ENCODE measurements at regions not wholly inside any gene's neighbourhood (a gene's known extent, or its start where the extent isn't known, plus 50 kb on each side); places are given as distances from the start of the nearest gene placed in this dataset.

DNA sequence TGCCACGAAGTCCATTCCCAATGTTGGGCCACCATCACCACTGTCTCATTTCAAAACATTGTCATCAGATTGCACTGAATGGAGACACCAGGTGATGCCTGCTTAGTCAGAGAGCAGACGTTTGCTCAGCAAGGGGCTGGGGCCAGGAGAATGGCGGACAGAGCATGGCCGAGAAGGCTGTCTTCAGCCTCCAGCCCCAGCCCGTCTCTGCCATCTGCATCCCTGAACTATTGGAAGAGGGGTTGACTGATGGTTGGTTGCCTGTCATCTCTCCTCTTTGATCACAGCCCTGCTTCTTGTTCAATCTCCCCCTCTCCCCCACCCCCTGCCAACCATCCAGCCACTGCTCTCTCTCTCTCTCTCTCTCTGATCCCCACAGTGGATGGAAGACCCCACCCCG lies 140.9 kb downstream of the SHOX start:
- H4K8ac ChIP-seq (ENCODE audit: low read depth in 2 of 2, low read length in 2 of 2) = no peak overlapping the region
- H2AK5ac ChIP-seq (ENCODE audit: low read depth, low read length) = no peak overlapping the region
- intact Hi-C loops (cut with micrococcal nuclease) (no loop called here), in situ Hi-C loops (cut with MboI; ENCODE audit: low sequenced_read_pairs) (no loop called here), dilution Hi-C loops (cut with HindIII; ENCODE audit: low sequenced_read_pairs, unreplicated experiment) (no loop called here)
- no peak overlapping the region for H4K91ac ChIP-seq (ENCODE audit: insufficient read depth, low read depth, low read length)
- no peak overlapping the region for H3K4me3 ChIP-seq (ENCODE audit: insufficient read depth, low read depth, low read length)
- no peak for TF ChIP-seq CTCF (conservative IDR thresholded peaks at IDR 0.05; ENCODE audit: low read depth, low read length)
- no peak for TF ChIP-seq USF2 (IDR thresholded peaks at IDR 0.05; ENCODE audit: low read depth, low read length)
- TF ChIP-seq RCOR1 (IDR thresholded peaks at IDR 0.05; ENCODE audit: insufficient replicate concordance, low read length) = no peak
- no peak for TF ChIP-seq CEBPB (IDR thresholded peaks at IDR 0.05; ENCODE audit: low read depth, low read length)
- TF ChIP-seq POLR2A (IDR thresholded peaks at IDR 0.05; ENCODE audit: low read depth, low read length) = no peak
- TF ChIP-seq MAFK (IDR thresholded peaks at IDR 0.05; ENCODE audit: low read depth, low read length) = no peak
- TF ChIP-seq MAZ (IDR thresholded peaks at IDR 0.05; ENCODE audit: borderline replicate concordance, low read depth, low read length) = no peak
- TF ChIP-seq FOS (IDR thresholded peaks at IDR 0.05; ENCODE audit: low read depth, low read length) = no peak
- no peak for TF ChIP-seq MXI1 (IDR thresholded peaks at IDR 0.05; ENCODE audit: borderline replicate concordance, low read depth, low read length)
- TF ChIP-seq NFE2L2 (IDR thresholded peaks at IDR 0.05; ENCODE audit: low read depth, low read length) = no peak
- TF ChIP-seq, protein P1, sequence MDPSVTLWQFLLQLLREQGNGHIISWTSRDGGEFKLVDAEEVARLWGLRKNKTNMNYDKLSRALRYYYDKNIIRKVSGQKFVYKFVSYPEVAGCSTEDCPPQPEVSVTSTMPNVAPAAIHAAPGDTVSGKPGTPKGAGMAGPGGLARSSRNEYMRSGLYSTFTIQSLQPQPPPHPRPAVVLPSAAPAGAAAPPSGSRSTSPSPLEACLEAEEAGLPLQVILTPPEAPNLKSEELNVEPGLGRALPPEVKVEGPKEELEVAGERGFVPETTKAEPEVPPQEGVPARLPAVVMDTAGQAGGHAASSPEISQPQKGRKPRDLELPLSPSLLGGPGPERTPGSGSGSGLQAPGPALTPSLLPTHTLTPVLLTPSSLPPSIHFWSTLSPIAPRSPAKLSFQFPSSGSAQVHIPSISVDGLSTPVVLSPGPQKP (IDR thresholded peaks at IDR 0.05; ENCODE audit: borderline replicate concordance, low read depth, low read length) = no peak
- no peak for TF ChIP-seq CHD1 (IDR thresholded peaks at IDR 0.05; ENCODE audit: low read depth, low read length)
- TF ChIP-seq SMC3 (IDR thresholded peaks at IDR 0.05; ENCODE audit: low read depth, low read length) = no peak
- TF ChIP-seq RAD21 (IDR thresholded peaks at IDR 0.05; ENCODE audit: low read length) = no peak
- TF ChIP-seq BHLHE40 (IDR thresholded peaks at IDR 0.05; ENCODE audit: low read depth, low read length) = no peak
- no peak for TF ChIP-seq RFX5 (IDR thresholded peaks at IDR 0.05; ENCODE audit: low read depth, low read length)
- no peak overlapping the region for H3K23ac ChIP-seq (ENCODE audit: low read depth, low read length)
- H2AFZ ChIP-seq (replicated peaks; ENCODE audit: low read length, poor library complexity) = no peak overlapping the region
- no peaks in the 10 kb centered on the region for H3K9me1 ChIP-seq (ENCODE audit: insufficient read depth, low read length)
- H3K4ac ChIP-seq (ENCODE audit: low read depth, low read length) = no peak overlapping the region
- CTCF ChIA-PET = no interaction called here
- H2AK9ac ChIP-seq (replicated peaks; ENCODE audit: low read depth, low read length, poor library complexity) = no peak overlapping the region
- H3K9me3 ChIP-seq (ENCODE audit: control insufficient read depth, insufficient read depth, low read length) = peaks cover 34% of the 10 kb centered on the region
- no peak for ATAC-seq (ENCODE audit: low read depth)
- H2BK120ac ChIP-seq (ENCODE audit: low read depth, low read length) = no peak overlapping the region
- no peak for DNase-seq
- H4K20me1 ChIP-seq (ENCODE audit: insufficient read depth, low read length) = no peaks in the 10 kb centered on the region
- no peak overlapping the region for H3K18ac ChIP-seq (ENCODE audit: low read depth, low read length)
- no CpG with 5 or more reads among the region's 6 CpGs for WGBS, 2 experiments (ENCODE audit: extremely low coverage in 2 of 2, insufficient read length in 1 of 2)
- no peaks in the 10 kb centered on the region for H3K4me1 ChIP-seq (ENCODE audit: control insufficient read depth, insufficient read depth, low read length)
- no peak overlapping the region for H3K14ac ChIP-seq (replicated peaks; ENCODE audit: low read depth, low read length)
- H4K5ac ChIP-seq (ENCODE audit: low read depth, low read length) = no peak overlapping the region
- POLR2A ChIA-PET (ENCODE audit: unreplicated experiment) = no interaction called here
- no peak overlapping the region for H2BK20ac ChIP-seq (ENCODE audit: low read depth, low read length)
- H2BK15ac ChIP-seq (ENCODE audit: low read depth, low read length) = no peak overlapping the region
- no peak overlapping the region for H3K56ac ChIP-seq (ENCODE audit: extremely low read depth, insufficient read depth, low read length)
- no peak overlapping the region for H3K4me2 ChIP-seq (ENCODE audit: low read depth, low read length)
- H2BK5ac ChIP-seq (ENCODE audit: low read depth, low read length, poor library complexity, severe bottlenecking) = no peak overlapping the region
- BruUV-seq (replicated peaks) = no TSS peak
- H3K36me3 ChIP-seq (ENCODE audit: control insufficient read depth, insufficient read depth, low read length) = no peaks in the 10 kb centered on the region
- no peaks in the 10 kb centered on the region for H3K27me3 ChIP-seq (ENCODE audit: control insufficient read depth, insufficient read depth, low read length)
- H3K27ac ChIP-seq (ENCODE audit: insufficient read depth, low read length) = no peak overlapping the region
- H3K79me1 ChIP-seq (ENCODE audit: low read depth in 1 of 2, low read length in 2 of 2) = no peaks in the 10 kb centered on the region
- H3K9ac ChIP-seq (ENCODE audit: low read depth, low read length) = no peak overlapping the region
